GM12878 (cell line): ENCODE measurements at regions not wholly inside any gene's neighbourhood (a gene's known extent, or its start where the extent isn't known, plus 50 kb on each side); places are given as distances from the start of the nearest gene placed in this dataset.

Experiments used
- ATF7 ChIP-seq: fragments of 450-650 bp; IDR thresholded peaks from 2 replicates; pipeline ENCODE4 v1.6.1; 2016; ENCODE audit warnings: low read depth, mild to moderate bottlenecking
- BHLHE40 ChIP-seq, 2 experiments: fragments of 450-650 bp in 1 of 2; IDR thresholded peaks; 2 replicates each; pipeline ENCODE4 v1.6.1; 2011 to 2017; ENCODE audit warnings: low read depth in 2 of 2, borderline replicate concordance in 1 of 2, improper control_type of control experiment in 1 of 2, low read length in 1 of 2, mild to moderate bottlenecking in 1 of 2
- BRCA1 ChIP-seq: IDR thresholded peaks from 2 replicates; pipeline ENCODE4 v1.6.1; 2011; ENCODE audit warnings: low read depth, low read length, improper control_type of control experiment
- GABPA ChIP-seq: IDR thresholded peaks from 2 replicates; pipeline ENCODE4 v1.6.1; 2014; ENCODE audit warnings: antibody characterized with exemption, low read depth, mild to moderate bottlenecking, inconsistent platforms
- NR2F1 ChIP-seq: fragments of 450-650 bp; conservative IDR thresholded peaks from 2 replicates; pipeline ENCODE4 v1.6.1; 2017; ENCODE audit warnings: mild to moderate bottlenecking
- RAD51 ChIP-seq: fragments of 450-650 bp; IDR thresholded peaks from 2 replicates; pipeline ENCODE4 v1.6.1; 2016; ENCODE audit warnings: moderate library complexity, mild to moderate bottlenecking, inconsistent platforms
- SP1 ChIP-seq: IDR thresholded peaks from one replicate; pipeline ENCODE4 v1.6.1; 2011; ENCODE audit warnings: low read depth, low read length
- USF2 ChIP-seq: IDR thresholded peaks from 2 replicates; pipeline ENCODE4 v1.6.1; 2011; ENCODE audit warnings: low read depth, low read length, improper control_type of control experiment, borderline replicate concordance
- TF ChIP-seq, protein P1 (sequence below): fragments of 450-650 bp; formaldehyde crosslinking; IDR thresholded peaks from 2 replicates; pipeline ENCODE4 v1.4.0; 2020; ENCODE audit warnings: mild to moderate bottlenecking, moderate library complexity
- TF ChIP-seq, protein P2 (sequence below): fragments of 450-650 bp; IDR thresholded peaks from 2 replicates; pipeline ENCODE4 v1.6.1; 2017; ENCODE audit warnings: mild to moderate bottlenecking, low read depth, inconsistent platforms; ENCODE audit not compliant: poor library complexity, severe bottlenecking
- TF ChIP-seq, protein P3 (sequence below): fragments of 450-650 bp; conservative IDR thresholded peaks from 2 replicates; pipeline ENCODE4 v1.6.1; 2017; ENCODE audit warnings: mild to moderate bottlenecking, moderate library complexity

DNA sequence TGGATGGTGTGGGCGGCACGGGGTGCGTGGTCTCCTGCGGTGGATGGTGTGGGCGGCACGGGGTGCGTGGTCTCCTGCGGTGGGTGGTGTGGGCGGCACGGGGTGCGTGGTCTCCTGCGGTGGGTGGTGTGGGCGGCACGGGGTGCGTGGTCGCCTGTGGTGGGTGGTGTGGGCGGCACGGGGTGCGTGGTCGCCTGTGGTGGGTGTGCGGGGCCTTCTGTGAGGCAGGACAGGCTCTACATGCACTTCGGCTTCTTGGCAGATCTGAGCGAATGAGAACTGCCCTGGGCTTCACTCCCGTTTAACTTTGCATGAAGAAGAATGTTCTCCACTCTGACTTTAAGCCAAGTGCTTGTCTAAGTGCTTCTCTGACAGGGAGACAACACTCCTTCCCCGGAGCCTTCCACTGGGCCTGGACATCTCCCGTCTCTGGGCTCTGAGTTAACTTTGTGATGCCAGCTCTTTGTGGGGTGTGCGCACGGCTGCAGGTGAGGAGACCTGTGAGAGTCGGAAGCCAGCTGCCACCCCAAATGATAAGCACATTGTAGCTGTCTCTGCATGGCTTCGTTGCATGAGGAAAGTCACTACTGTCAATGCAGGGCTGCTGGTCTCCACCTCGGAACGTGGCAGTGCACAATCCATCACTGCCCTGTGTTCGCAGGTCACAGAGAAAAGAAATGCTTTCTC is 244.8 kb downstream of the DLL1 start (continued):
- TF ChIP-seq, protein P1, sequence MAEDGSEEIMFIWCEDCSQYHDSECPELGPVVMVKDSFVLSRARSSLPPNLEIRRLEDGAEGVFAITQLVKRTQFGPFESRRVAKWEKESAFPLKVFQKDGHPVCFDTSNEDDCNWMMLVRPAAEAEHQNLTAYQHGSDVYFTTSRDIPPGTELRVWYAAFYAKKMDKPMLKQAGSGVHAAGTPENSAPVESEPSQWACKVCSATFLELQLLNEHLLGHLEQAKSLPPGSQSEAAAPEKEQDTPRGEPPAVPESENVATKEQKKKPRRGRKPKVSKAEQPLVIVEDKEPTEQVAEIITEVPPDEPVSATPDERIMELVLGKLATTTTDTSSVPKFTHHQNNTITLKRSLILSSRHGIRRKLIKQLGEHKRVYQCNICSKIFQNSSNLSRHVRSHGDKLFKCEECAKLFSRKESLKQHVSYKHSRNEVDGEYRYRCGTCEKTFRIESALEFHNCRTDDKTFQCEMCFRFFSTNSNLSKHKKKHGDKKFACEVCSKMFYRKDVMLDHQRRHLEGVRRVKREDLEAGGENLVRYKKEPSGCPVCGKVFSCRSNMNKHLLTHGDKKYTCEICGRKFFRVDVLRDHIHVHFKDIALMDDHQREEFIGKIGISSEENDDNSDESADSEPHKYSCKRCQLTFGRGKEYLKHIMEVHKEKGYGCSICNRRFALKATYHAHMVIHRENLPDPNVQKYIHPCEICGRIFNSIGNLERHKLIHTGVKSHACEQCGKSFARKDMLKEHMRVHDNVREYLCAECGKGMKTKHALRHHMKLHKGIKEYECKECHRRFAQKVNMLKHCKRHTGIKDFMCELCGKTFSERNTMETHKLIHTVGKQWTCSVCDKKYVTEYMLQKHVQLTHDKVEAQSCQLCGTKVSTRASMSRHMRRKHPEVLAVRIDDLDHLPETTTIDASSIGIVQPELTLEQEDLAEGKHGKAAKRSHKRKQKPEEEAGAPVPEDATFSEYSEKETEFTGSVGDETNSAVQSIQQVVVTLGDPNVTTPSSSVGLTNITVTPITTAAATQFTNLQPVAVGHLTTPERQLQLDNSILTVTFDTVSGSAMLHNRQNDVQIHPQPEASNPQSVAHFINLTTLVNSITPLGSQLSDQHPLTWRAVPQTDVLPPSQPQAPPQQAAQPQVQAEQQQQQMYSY, result no peak
- TF ChIP-seq USF2 (no peak), BRCA1 (no peak), NR2F1 (no peak), BHLHE40 (IDR thresholded peaks at IDR 0.05; ENCODE audit: borderline replicate concordance in 1 of 2, low read depth in 2 of 2, low read length in 1 of 2) (no peak), SP1 (no peak), RAD51 (no peak), ATF7 (no peak), GABPA (no peak)
- TF ChIP-seq, protein P2, sequence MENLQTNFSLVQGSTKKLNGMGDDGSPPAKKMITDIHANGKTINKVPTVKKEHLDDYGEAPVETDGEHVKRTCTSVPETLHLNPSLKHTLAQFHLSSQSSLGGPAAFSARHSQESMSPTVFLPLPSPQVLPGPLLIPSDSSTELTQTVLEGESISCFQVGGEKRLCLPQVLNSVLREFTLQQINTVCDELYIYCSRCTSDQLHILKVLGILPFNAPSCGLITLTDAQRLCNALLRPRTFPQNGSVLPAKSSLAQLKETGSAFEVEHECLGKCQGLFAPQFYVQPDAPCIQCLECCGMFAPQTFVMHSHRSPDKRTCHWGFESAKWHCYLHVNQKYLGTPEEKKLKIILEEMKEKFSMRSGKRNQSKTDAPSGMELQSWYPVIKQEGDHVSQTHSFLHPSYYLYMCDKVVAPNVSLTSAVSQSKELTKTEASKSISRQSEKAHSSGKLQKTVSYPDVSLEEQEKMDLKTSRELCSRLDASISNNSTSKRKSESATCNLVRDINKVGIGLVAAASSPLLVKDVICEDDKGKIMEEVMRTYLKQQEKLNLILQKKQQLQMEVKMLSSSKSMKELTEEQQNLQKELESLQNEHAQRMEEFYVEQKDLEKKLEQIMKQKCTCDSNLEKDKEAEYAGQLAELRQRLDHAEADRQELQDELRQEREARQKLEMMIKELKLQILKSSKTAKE, result no peak
- TF ChIP-seq, protein P3, sequence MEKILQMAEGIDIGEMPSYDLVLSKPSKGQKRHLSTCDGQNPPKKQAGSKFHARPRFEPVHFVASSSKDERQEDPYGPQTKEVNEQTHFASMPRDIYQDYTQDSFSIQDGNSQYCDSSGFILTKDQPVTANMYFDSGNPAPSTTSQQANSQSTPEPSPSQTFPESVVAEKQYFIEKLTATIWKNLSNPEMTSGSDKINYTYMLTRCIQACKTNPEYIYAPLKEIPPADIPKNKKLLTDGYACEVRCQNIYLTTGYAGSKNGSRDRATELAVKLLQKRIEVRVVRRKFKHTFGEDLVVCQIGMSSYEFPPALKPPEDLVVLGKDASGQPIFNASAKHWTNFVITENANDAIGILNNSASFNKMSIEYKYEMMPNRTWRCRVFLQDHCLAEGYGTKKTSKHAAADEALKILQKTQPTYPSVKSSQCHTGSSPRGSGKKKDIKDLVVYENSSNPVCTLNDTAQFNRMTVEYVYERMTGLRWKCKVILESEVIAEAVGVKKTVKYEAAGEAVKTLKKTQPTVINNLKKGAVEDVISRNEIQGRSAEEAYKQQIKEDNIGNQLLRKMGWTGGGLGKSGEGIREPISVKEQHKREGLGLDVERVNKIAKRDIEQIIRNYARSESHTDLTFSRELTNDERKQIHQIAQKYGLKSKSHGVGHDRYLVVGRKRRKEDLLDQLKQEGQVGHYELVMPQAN, result no peak
